NCI-H146 (cell line): ENCODE measurements at regions not wholly inside any gene's neighbourhood (a gene's known extent, or its start where the extent isn't known, plus 50 kb on each side); places are given as distances from the start of the nearest gene placed in this dataset.
"Not testable (repeated sequence)": the region's sequence is repeated elsewhere in the genome, so short reads cannot be mapped to it uniquely, and the experiment has no call there.

Source experiments
- DNase-seq: peaks from one replicate; lab custom pipeline; 2025; lab: John Stamatoyannopoulos, UW

DNA sequence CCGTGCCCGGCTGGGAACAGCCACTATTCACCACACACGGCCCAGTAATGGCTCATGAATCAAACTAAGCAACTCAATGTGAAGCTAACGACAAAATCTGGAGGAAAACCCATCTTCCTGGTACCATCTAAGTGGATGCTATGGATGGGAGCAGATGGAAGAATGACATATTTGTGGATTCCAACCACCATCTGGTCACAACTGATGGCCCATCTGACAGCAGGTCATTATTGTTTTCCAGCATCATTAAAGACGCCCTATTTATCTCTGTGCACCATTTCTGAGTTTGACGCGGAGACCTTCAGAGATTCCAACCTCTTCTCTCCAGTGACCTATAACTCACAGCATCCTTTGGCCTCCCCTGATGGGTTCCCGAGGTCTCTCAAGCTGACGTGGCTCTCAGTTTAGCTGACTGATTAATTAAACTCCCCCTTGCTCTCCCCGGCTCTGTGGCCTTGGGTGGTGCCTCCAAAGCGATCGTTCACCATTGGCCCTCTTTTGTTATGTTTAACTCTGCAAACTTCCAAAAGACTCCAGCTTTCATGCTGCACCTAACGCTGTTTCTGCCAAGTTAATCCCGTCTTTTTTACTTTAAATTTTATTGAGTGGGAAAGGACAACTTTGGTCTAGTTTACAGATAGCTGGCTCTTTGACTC, 1514.4 kb downstream of the BRD1 start:
- no peak for DNase-seq

GRCh38 chr22:48310740-48311139, 1516.9 kb downstream of the BRD1 start:
- no peak for DNase-seq

- no peak for DNase-seq
Observed at GRCh38 chr22:48310289-48310688, 1517.4 kb downstream of the BRD1 start.

DNA sequence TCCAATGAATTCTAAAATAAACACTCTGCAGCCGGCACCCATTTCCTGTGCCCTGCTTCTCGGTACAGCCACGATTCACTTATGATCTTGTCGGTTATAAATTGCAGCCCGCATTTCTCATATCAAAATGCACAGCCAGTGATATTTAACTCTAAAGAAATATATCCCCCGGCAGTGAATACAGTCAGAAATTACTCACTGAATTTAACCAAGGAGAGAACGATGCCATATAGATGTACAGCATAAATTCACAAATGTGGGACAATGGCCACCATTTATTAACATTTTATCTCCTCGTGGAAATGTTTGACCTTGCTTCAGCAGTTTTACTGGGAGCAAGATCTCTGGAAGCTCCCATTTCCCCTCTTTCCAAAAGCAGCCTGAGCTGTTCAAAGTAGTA, 1517.8 kb downstream of the BRD1 start:
- DNase-seq: no peak

DNA sequence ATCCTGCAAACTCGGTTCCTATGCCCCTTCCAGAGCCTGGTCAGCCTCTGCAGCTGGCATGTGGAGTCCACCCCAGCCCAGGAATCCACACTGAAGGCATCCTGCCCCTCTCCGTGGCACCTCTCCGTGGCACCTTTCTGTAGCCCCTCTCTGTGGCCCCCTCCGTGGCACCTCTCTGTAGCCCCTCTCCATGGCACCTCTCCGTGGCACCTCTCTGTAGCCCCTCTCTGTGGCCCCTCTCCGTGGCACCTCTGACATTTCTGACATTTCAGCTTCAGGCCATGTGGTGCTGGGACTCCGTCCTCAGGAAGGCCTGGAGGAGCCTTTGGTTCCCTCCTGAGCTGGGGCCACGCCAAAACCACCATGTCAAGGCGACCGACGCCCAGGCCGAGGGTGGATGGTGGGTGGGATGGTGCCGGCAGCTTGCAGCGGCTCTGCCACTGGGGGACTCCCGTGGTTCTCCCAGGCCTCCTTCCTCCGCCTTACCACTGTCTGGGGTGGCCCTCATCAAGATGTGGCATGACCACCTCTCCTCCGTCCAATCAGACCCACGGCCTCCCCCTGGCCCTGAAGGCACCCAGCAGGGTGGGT, 1518.5 kb downstream of the BRD1 start:
- no peak for DNase-seq

- DNase-seq: no peak
Observed at GRCh38 chr22:48307931-48308330, 1519.7 kb downstream of the BRD1 start.

DNA sequence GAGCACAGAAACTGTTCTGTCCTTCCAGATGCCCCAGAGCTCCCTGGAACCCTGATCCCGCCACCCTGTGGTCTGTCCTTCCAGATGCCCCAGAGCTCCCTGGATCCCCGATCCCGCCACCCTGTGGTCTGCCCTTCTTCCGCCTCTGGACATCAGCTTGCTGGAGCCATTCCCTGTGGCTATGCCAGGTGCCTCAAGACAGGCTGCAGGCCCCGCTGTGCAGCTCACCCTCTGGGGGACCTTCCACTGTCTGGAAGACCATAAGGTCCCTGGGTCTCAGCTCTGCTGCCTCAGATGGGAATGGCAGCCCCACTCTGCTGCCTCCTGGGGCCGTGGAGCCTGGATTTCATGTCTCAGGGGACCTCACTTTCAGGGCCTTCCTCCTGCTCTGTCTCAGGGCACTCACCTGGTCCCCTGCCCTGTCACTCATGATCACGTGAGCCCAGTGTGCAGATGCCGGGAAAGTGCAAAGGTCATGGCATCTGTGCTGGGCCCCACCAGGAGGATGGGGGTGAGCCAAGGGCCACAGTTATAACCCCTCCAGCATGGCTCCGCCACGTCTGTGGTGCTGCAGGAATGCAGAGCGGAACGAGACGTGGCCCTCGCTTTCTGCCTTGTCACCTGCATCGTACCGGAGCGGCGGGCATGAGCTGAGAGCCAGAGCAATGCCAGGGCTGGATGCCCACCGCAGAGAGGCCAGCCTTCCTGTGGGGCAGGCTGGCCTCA, 1520.7 kb downstream of the BRD1 start:
- no peak for DNase-seq

DNA sequence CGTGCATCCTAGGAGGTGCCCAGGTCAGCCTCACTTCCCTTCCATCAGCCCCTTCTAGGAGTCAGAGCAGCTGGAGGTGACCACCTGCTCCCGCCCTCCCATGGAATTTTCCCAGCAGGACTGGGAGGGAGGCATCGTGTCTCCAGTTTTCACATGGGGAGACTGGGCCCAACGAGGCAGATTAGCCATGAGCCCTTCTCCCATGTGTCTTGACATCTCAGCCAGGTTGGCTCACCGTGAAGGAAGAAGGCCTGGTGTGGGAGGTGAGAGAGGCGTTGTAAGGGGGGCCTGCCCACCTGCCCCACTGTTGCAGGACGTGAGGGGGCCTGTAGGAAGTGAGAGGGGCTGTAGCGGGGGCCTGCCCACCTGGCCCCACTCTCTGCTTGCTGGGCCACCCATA, 1521.4 kb downstream of the BRD1 start:
- no peak for DNase-seq

- DNase-seq: no peak
Observed at GRCh38 chr22:48305726-48306235, 1521.9 kb downstream of the BRD1 start.

DNA sequence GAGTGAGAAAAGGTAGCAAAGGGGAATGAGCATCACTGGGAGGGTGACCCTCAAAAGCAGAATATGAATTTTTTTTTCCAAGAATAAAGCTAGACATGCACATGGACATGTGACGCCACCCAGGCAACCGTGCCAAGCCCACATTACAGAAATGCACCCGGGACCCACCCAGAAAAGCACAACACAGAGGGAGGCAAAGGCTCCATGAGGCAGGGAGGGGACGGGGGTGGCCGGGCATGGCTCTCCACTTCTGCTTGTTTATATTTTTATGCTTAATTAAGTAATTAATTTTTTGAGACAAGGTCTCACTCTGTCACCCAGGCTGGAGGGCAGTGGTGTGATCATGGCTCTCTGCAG, 1524.3 kb downstream of the BRD1 start:
- no peak for DNase-seq

DNA sequence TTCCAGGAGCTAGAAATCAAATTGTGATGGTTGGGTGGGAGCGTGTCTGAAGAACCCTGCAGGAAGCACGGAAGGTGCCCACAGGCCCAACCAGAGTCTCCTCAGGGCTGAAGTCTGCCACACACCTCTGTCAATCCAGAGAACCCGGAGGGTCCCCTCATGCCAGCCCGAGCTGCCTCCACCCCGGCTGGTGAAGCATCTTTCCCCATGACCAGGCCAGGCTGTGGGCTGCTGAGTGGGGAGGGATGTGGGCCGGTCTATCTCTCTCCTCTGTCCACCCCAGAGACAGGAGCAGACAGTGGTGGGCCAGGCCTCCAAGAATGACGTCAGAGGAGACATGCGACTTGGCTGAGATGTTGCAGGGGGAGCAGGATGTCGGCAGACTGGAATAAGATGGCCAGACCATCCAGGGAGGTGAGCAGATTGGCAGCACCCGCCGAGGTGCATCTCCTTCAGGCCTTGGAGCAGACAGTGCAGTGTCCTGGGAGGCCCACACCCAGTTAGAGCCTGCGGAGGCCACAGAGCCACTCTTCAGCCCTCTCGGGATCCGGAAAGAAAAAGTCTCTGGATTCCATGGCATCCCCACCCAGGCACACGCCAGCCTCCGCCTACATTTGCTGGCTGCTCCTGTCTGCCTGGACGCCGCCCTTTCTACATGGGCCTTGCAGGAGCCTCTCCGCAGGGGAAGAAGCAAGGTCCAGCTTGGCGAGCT, 1524.9 kb downstream of the BRD1 start:
- no peak for DNase-seq

DNA sequence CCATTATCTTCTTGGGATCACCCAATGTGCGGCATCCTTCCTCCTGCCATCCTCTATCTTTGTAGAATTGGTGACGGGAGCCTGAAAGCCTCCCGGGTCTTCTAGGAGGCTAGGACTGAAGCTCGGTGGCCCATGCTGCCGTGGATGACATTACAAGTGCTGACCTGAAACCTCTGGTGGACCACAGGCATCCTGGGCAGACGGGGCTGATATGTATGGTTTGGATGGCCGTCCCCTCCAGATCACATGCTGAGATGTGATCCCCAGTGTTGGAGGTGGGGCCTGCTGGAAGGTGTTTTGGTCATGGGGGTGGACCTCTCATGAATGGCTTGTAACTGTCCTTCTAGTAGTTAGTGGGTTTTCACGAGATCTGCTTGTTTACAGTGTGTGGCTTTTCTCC, 1525.8 kb downstream of the BRD1 start:
- no peak for DNase-seq

DNA sequence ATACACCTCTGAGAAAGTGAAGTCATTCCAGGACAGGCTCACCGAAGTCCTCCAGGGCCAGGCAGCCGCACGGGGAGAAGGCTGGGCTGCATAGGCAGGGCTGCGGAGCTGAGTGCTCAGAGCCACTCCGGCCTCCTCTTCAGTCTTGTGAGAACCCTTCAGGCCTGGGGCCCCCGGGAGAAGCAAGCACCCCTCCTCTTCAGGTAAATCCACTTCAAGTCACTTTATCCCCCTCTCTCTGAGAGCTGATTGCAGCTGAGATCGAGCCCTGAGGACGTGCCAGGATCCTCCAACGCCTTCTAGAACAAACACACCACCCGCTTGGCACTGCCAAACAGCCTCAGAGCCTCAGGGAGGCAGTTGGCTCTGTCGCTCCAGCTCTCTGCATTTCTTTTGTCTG, 1526.3 kb downstream of the BRD1 start:
- DNase-seq: no peak

DNA sequence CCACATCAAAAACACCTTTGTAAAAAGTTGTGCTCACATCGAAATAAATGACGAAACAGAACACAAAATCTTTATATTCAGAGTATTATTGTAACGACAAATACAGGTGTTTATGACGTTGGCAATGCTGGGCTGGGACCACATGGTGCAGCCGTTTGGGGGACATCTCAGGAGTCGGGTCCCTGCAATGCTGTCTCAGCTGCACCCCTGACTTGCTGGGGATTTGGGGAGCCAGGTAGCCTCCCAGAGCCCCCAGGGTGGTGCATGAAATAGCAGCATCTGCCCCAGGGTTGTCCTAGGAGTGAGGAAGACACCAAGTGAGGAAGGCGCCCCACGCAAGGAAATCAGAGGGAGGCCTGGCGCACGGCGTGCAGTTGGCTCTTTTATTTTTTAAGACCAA, 1526.8 kb downstream of the BRD1 start:
- no peak for DNase-seq

GRCh38 chr22:48299801-48300200, 1527.9 kb downstream of the BRD1 start:
- no peak for DNase-seq

GRCh38 chr22:48299124-48299523, 1528.5 kb downstream of the BRD1 start:
- no peak for DNase-seq

DNA sequence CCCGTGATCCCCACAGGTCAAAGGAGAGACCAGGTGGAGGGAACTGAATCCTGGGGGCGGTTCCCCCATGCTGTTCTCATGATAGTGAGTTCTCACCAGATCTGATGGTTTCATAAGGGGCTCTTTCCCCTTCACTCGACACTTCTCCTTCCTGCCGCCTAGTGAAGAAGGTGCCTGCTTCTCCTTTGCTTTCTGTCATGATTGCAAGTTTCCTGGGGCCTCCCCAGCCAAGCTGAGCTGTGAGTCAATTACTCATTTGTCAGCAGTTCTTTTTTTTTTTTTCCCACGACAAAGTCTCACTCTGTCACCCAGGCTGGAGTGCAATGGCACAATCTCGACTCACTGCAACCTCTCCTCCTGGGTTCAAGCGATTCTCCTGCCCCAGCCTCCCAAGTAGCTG, 1530.4 kb downstream of the BRD1 start:
- no peak for DNase-seq

- DNase-seq: not testable (repeated sequence)
Observed at GRCh38 chr22:48289954-48290353, 1527.5 kb downstream of the TBC1D22A start.

DNA sequence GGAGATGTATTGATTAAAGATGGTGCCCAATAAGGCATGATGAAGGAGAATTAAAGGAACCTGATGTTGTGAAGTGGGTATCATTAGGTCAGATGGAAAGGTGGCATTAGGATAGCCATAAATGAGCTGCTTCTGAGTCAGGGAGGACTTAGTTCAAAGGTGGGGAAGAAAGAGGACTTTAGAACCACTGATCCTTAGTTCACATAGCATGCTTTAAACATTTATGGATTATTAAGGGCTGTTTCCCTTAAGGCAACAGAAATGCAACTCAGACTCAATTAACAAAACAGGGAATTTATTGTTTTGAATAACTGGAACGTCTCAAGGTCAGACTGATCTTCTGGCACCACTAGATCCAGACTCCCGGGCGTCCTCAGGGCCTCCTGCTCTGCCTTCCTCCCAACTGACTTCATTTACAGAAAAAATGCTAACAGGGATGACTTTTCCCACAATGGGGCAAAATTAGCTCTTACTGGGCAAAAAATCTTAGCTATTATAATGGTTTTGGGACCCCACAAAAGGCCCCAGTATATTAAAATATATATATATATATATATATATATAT, 1526.0 kb downstream of the TBC1D22A start:
- DNase-seq: no peak

DNA sequence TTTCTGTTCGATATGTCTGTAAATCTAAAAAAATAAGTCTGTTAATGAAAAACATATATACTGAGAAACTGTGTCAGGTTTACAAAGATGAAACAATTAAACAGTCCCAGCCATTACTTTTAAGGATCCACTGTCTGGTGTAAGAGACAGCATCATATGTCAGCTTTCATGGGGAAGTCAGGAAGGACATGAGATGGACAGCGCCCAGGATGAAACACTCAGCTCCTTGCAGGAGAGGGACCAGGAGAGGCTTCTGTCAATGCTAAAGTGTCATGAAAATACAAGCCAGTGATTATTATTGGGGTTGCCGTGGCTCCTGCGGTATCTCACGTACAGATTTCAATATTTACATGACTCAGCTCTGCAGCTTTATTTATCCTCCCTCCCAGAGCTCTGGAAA, 1524.6 kb downstream of the TBC1D22A start:
- DNase-seq: no peak

- DNase-seq: no peak
Observed at GRCh38 chr22:48284671-48285070, 1522.2 kb downstream of the TBC1D22A start.

DNA sequence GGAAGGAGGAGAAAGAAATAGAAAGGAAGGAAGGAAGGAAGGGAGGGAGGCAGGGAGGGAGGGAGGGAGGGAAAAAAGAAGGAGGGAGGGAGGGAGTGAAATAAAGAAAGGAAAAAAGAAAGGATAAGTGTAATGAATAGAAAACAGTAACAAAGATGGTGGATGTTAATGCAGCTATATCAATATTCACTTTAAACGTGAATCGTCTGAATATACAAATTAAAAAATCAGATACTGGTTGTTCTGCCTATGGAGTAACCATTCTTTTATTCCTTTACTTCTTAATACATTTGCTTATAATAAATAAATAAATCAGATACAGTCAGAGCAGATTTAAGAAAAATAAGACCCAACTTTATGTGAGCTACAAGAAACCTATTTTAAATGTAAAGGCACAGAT, 1520.4 kb downstream of the TBC1D22A start:
- no peak for DNase-seq

- no peak for DNase-seq
Observed at GRCh38 chr22:48279461-48279756, 1517.0 kb downstream of the TBC1D22A start.
